Thoracic aorta (tissue), 2 donors: ENCODE measurements at regions not wholly inside any gene's neighbourhood (a gene's known extent, or its start where the extent isn't known, plus 50 kb on each side); places are given as distances from the start of the nearest gene placed in this dataset.

Source experiments
- ATAC-seq: fragments of 150-250 bp; one replicate; pipeline ENCODE4 v1.8.0; 2017; ENCODE audit warnings: low read depth; ENCODE audit not compliant: insufficient number of reproducible peaks, low FRiP score
- DNase-seq: peaks from one replicate; pipeline ENCODE4 v3.0.0-alpha.2; 2020; ENCODE audit warnings: low spot score
- H3K27ac ChIP-seq, 2 donors: fragments of 200-600 bp; sonication (generic); 1 replicate in 1 of 2; 2 replicates in 1 of 2; pipeline ENCODE4 v1.5.1; 2016; ENCODE audit warnings: mild to moderate bottlenecking in 2 of 2, moderate library complexity in 2 of 2
- H3K27me3 ChIP-seq: fragments of 200-600 bp; sonication (generic); replicated peaks from 2 replicates; pipeline ENCODE4 v1.6.0; 2016; ENCODE audit warnings: mild to moderate bottlenecking; ENCODE audit not compliant: insufficient read depth
- H3K36me3 ChIP-seq: fragments of 200-600 bp; sonication (generic); one replicate; pipeline ENCODE4 v1.5.1; 2016
- H3K4me1 ChIP-seq, 2 donors: fragments of 200-600 bp; sonication (generic); 1 replicate in 1 of 2; 2 replicates in 1 of 2; pipeline versions ENCODE4 v1.5.1 to v1.6.0; 2016; ENCODE audit warnings: low read depth in 2 of 2, mild to moderate bottlenecking in 1 of 2; ENCODE audit not compliant: control insufficient read depth in 1 of 2
- H3K4me3 ChIP-seq: fragments of 200-600 bp; sonication (generic); 2 replicates; pipeline ENCODE4 v1.5.1; 2016; ENCODE audit warnings: mild to moderate bottlenecking
- H3K9me3 ChIP-seq: fragments of 200-600 bp; sonication (generic); 2 replicates; pipeline ENCODE4 v1.5.1; 2016
- CTCF ChIP-seq: fragments of 200-600 bp; sonication (generic); IDR thresholded peaks from one replicate; pipeline ENCODE4 v1.5.1; 2019; ENCODE audit warnings: antibody characterized with exemption

DNA sequence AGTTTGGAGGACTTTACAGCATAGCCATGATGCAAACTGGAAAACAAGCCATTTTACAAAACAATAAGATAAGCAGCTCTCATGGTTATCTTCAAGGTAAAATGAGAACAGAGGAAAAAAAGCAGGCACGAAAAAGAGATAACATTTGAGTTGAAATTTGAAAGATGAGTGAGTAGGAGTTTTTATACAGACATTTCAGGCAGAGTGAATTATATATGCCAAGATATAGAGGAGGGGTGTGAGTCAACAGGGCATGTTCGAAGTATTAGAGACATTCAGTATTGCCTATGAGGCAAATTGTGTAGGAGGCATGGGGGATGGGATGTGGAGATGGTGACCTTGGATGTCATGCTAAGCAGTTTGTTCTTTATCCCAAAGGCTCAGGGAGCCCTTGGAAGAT is 240.5 kb upstream of the MAN1A1 start:
- ATAC-seq (no peak), DNase-seq (no peak)
- no peaks in the 10 kb centered on the region for H3K27me3 ChIP-seq
- no peak overlapping the region for H3K27ac ChIP-seq
- TF ChIP-seq CTCF = no peak
- no peak overlapping the region for H3K4me3 ChIP-seq
- H3K4me1 ChIP-seq = no peaks in the 10 kb centered on the region
- H3K36me3 ChIP-seq = no peaks in the 10 kb centered on the region
- H3K9me3 ChIP-seq = no peaks in the 10 kb centered on the region

GRCh38 chr6:119587537-119587936 is 238.0 kb upstream of the MAN1A1 start:
- Histone ChIP-seq H3K36me3 (no peaks in the 10 kb centered on the region), H3K9me3 (no peaks in the 10 kb centered on the region), H3K4me3 (no peak overlapping the region), H3K27ac (no peak overlapping the region), H3K27me3 (no peaks in the 10 kb centered on the region), H3K4me1 (no peaks in the 10 kb centered on the region)
- no peak for DNase-seq
- ATAC-seq = no peak
- TF ChIP-seq CTCF = no peak

DNA sequence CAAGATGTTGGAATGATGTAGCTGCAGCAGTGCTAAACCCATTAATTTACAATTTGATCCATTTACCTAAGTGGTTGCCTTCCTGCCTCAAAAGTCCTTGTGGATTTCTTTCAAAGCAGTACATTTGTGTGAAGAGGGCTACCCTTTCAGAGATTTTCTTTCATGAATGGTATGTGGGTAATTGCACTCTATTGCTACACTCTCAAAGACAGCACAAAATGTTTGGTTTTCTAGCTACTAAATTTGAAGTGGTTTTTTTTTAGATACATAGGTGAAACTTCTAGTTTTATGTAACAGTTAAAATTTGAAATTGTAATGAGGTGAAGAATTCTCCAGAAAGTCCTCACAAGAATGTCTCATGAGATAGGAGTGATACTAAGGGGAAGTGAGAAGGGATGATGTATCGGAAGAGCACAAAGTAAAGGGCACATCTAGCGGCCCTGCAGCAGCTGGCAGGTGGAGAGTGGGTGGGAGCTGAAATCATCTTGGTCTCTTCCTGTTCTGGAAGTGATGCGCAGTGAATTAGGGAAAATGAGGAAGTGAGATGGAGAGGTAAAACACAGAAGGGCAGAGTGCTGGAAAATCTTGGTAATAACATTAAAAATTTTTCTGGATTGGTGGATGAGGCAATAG is 236.8 kb upstream of the MAN1A1 start:
- H3K4me3 ChIP-seq = no peak overlapping the region
- no peaks in the 10 kb centered on the region for H3K27me3 ChIP-seq
- DNase-seq (no peak), ATAC-seq (no peak)
- TF ChIP-seq CTCF = no peak
- H3K27ac ChIP-seq = no peak overlapping the region
- H3K36me3 ChIP-seq = no peaks in the 10 kb centered on the region
- H3K4me1 ChIP-seq = no peaks in the 10 kb centered on the region
- H3K9me3 ChIP-seq = no peaks in the 10 kb centered on the region

DNA sequence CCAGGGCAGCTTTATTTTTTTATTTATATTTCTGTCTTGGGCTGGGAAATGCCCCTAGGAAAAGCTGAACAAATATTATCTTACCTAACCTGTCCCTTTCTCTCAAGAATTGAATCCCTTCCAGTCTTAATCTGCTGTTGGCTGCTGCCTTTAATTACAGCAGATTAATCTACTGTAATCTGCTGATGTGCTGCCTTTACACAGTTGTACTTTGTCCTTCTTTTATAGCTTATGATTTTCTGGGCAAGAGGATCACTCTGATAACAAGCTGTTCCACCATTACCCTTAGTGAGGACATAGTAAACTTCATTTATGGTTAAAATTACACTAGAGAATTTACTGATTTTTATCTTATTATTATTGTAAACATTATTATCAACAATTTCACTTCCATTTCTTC is 234.5 kb upstream of the MAN1A1 start:
- DNase-seq (no peak), ATAC-seq (no peak)
- Histone ChIP-seq H3K4me1 (no peaks in the 10 kb centered on the region), H3K27me3 (no peaks in the 10 kb centered on the region), H3K4me3 (no peak overlapping the region), H3K9me3 (no peaks in the 10 kb centered on the region), H3K36me3 (no peaks in the 10 kb centered on the region), H3K27ac (no peak overlapping the region)
- TF ChIP-seq CTCF = no peak

DNA sequence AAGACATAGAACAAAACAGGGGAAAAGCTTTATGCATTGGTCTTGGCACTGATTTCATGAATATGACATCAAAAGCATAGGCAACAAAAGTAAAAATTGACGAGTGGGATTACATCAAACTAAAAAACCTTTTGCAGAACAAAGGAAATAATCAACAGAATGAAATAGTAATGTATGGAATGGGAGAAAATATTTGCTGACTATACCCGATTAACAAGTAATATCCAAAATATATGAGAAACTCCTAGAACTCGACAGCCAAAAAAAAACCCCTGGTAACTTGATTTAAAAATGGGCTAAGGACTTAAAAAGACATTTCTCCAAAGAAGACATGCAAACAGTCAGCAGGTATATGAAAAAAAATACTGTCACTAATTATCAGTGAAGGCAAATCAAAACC is 231.7 kb upstream of the MAN1A1 start:
- peaks cover 7% of the 10 kb centered on the region for H3K9me3 ChIP-seq
- no peak overlapping the region for H3K4me3 ChIP-seq
- H3K36me3 ChIP-seq = no peaks in the 10 kb centered on the region
- ATAC-seq (no peak), DNase-seq (no peak)
- H3K4me1 ChIP-seq = no peaks in the 10 kb centered on the region
- no peaks in the 10 kb centered on the region for H3K27me3 ChIP-seq
- no peak overlapping the region for H3K27ac ChIP-seq
- no peak for TF ChIP-seq CTCF
